ENCODE measurements at regions not wholly inside any gene's neighbourhood (a gene's known extent, or its start where the extent isn't known, plus 50 kb on each side); places are given as distances from the start of the nearest gene placed in this dataset.

- no peaks in the 10 kb centered on the region for H3K27me3 Mint-ChIP-seq (ENCODE audit: low read depth)
- ChIA-PET CTCF (interaction anchor here (1.0 kb wide), 1 partner anchor 11 kb away, joined by 4 read pairs; no protein-coding TSS in a partner anchor), POLR2A (no interaction called here)
- H3K4me1 Mint-ChIP-seq = no peaks in the 10 kb centered on the region
- no peaks in the 10 kb centered on the region for H3K9me3 Mint-ChIP-seq
- ATAC-seq (no peak), DNase-seq (ENCODE audit: low spot score) (no peak)
- H3K4me3 Mint-ChIP-seq = no peak overlapping the region
- H3K36me3 Mint-ChIP-seq = no peaks in the 10 kb centered on the region
- TF ChIP-seq SMAD3 (CRISPR knock-in tag; IDR thresholded peaks at IDR 0.05; ENCODE audit: borderline replicate concordance) (no peak), E2F5 (CRISPR knock-in tag; IDR thresholded peaks at IDR 0.05) (no peak), ARID4B (CRISPR knock-in tag; IDR thresholded peaks at IDR 0.05; ENCODE audit: borderline replicate concordance) (no peak), ESRRA (CRISPR knock-in tag; IDR thresholded peaks at IDR 0.05; ENCODE audit: borderline replicate concordance) (no peak), E2F4 (CRISPR knock-in tag; IDR thresholded peaks at IDR 0.05; ENCODE audit: borderline replicate concordance, low read depth) (no peak), HMGXB4 (CRISPR knock-in tag; IDR thresholded peaks at IDR 0.05) (no peak), KAT7 (CRISPR knock-in tag; IDR thresholded peaks at IDR 0.05; ENCODE audit: borderline replicate concordance) (no peak), USF1 (CRISPR knock-in tag; IDR thresholded peaks at IDR 0.05) (no peak), ZNF121 (CRISPR knock-in tag; IDR thresholded peaks at IDR 0.05) (no peak), ATF3 (CRISPR knock-in tag; conservative IDR thresholded peaks at IDR 0.05) (no peak), USF2 (CRISPR knock-in tag; IDR thresholded peaks at IDR 0.05) (no peak), ZNF317 (CRISPR knock-in tag; IDR thresholded peaks at IDR 0.05; ENCODE audit: borderline replicate concordance, low read depth) (no peak), ZBTB21 (CRISPR knock-in tag; IDR thresholded peaks at IDR 0.05; ENCODE audit: borderline replicate concordance) (no peak), NR2C2 (CRISPR knock-in tag; IDR thresholded peaks at IDR 0.05) (no peak), ETV6 (CRISPR knock-in tag; IDR thresholded peaks at IDR 0.05) (no peak), GTF2I (CRISPR knock-in tag; conservative IDR thresholded peaks at IDR 0.05) (no peak), NFYB (CRISPR knock-in tag; conservative IDR thresholded peaks at IDR 0.05; ENCODE audit: low read depth) (no peak), HMGA2 (CRISPR knock-in tag; IDR thresholded peaks at IDR 0.05) (no peak), CDX4 (CRISPR knock-in tag; IDR thresholded peaks at IDR 0.05; ENCODE audit: borderline replicate concordance) (no peak), FOXP1 (CRISPR knock-in tag; IDR thresholded peaks at IDR 0.05; ENCODE audit: borderline replicate concordance) (no peak)
- H3K27ac Mint-ChIP-seq = no peak overlapping the region
Observed at GRCh38 chr12:60398547-60398946, 802.7 kb downstream of the SLC16A7 start.
